PFSK-1 (cell line): ENCODE measurements at regions not wholly inside any gene's neighbourhood (a gene's known extent, or its start where the extent isn't known, plus 50 kb on each side); places are given as distances from the start of the nearest gene placed in this dataset.

Experiments
- TAF1 ChIP-seq: IDR thresholded peaks from 2 replicates; pipeline ENCODE4 v1.6.1; 2012; ENCODE audit warnings: low read length, control low read depth, borderline replicate concordance; ENCODE audit not compliant: insufficient read depth
- TF ChIP-seq, protein P1 (sequence below), 2 experiments: IDR thresholded peaks; 2 replicates each; pipeline versions ENCODE4 v1.6.1 to v1.8.0; 2011 to 2012; ENCODE audit warnings: low read depth in 2 of 2, low read length in 2 of 2, control low read depth in 1 of 2, inconsistent platforms in 1 of 2, mild to moderate bottlenecking in 1 of 2, moderate library complexity in 1 of 2; ENCODE audit not compliant: insufficient read depth in 1 of 2

DNA sequence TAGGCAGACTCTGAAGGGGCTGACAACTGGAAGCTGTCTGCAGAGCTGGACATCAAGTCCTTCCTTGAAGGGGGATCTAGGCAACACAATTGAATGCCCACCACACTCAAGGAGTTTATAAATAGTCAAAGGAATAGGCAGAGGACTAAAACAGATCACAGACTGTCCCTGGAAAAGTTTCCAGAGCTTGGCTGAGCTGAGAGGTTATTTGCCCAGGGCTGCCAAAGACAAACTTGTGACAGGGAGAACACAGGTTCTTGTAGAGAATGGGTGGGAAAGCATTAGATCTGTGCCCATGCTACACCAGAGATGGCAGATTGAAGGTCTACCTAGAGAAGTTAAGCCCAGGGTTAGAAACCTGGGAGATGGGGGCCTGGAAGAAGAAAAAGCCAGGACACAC is 344.6 kb downstream of the MID1IP1 start:
- TF ChIP-seq TAF1, result no peak
- TF ChIP-seq, protein P1, sequence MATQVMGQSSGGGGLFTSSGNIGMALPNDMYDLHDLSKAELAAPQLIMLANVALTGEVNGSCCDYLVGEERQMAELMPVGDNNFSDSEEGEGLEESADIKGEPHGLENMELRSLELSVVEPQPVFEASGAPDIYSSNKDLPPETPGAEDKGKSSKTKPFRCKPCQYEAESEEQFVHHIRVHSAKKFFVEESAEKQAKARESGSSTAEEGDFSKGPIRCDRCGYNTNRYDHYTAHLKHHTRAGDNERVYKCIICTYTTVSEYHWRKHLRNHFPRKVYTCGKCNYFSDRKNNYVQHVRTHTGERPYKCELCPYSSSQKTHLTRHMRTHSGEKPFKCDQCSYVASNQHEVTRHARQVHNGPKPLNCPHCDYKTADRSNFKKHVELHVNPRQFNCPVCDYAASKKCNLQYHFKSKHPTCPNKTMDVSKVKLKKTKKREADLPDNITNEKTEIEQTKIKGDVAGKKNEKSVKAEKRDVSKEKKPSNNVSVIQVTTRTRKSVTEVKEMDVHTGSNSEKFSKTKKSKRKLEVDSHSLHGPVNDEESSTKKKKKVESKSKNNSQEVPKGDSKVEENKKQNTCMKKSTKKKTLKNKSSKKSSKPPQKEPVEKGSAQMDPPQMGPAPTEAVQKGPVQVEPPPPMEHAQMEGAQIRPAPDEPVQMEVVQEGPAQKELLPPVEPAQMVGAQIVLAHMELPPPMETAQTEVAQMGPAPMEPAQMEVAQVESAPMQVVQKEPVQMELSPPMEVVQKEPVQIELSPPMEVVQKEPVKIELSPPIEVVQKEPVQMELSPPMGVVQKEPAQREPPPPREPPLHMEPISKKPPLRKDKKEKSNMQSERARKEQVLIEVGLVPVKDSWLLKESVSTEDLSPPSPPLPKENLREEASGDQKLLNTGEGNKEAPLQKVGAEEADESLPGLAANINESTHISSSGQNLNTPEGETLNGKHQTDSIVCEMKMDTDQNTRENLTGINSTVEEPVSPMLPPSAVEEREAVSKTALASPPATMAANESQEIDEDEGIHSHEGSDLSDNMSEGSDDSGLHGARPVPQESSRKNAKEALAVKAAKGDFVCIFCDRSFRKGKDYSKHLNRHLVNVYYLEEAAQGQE (IDR thresholded peaks at IDR 0.05; ENCODE audit: insufficient read depth in 1 of 2, low read depth in 2 of 2, low read length in 2 of 2), result no peak
